ENCODE measurements at regions not wholly inside any gene's neighbourhood (a gene's known extent, or its start where the extent isn't known, plus 50 kb on each side); places are given as distances from the start of the nearest gene placed in this dataset.

DNA sequence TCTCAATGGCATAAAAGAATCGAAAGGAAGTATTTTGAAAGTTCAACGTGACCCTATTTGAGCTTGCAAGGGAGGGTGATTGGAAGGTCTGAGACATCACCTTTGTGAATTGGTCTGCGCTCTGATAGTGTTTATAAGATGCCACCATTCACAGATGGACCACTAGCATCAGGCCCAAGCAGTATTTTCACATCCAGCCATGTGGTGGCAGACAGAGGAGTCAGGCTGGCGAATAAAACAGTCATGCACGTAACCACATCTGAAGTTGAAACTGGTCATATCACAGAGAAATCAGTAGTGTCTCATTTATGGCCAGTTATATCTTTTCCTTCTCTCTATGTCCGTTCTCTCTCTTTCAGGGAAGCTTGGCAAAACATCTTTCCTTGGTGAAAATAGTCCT lies 170.1 kb upstream of the ONECUT1 start:
- Mint-ChIP-seq H3K4me3 (ENCODE audit: unreplicated experiment) (no peak overlapping the region), H3K27me3 (ENCODE audit: low read depth) (peaks cover 2% of the 10 kb centered on the region), H3K27ac (ENCODE audit: unreplicated experiment) (no peak overlapping the region), H3K9me3 (ENCODE audit: low read depth) (no peaks in the 10 kb centered on the region), H3K36me3 (ENCODE audit: low read depth) (no peaks in the 10 kb centered on the region), H3K4me1 (ENCODE audit: low read depth) (no peaks in the 10 kb centered on the region)
- TF ChIP-seq, protein P1, sequence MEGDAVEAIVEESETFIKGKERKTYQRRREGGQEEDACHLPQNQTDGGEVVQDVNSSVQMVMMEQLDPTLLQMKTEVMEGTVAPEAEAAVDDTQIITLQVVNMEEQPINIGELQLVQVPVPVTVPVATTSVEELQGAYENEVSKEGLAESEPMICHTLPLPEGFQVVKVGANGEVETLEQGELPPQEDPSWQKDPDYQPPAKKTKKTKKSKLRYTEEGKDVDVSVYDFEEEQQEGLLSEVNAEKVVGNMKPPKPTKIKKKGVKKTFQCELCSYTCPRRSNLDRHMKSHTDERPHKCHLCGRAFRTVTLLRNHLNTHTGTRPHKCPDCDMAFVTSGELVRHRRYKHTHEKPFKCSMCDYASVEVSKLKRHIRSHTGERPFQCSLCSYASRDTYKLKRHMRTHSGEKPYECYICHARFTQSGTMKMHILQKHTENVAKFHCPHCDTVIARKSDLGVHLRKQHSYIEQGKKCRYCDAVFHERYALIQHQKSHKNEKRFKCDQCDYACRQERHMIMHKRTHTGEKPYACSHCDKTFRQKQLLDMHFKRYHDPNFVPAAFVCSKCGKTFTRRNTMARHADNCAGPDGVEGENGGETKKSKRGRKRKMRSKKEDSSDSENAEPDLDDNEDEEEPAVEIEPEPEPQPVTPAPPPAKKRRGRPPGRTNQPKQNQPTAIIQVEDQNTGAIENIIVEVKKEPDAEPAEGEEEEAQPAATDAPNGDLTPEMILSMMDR (IDR thresholded peaks at IDR 0.05): no peak
- DNase-seq (ENCODE audit: low spot score): no peak

DNA sequence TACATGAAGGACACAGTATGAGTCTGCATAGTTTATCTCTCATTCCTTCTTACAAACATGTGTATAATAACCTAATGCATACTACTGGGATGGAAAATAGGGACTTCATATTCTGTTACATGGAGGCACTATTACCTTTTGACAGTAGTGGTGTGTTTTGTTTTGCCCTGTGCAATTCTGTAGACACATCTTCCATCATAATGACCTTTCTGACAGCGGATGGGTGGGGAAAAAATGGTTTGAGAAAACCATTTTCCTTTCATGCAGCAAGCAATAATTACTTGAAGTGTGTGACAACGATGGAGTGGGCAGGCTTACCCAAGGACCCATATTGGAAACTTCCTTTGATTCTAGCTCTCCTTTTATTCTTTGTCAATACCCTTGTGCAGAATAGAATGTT lies 153.6 kb upstream of the ONECUT1 start:
- no peaks in the 10 kb centered on the region for H3K4me1 Mint-ChIP-seq (ENCODE audit: low read depth)
- H3K36me3 Mint-ChIP-seq (ENCODE audit: low read depth): no peaks in the 10 kb centered on the region
- peaks cover 8% of the 10 kb centered on the region for H3K27me3 Mint-ChIP-seq (ENCODE audit: low read depth)
- H3K4me3 Mint-ChIP-seq (ENCODE audit: unreplicated experiment): no peak overlapping the region
- TF ChIP-seq, protein P1 (IDR thresholded peaks at IDR 0.05): no peak
- H3K27ac Mint-ChIP-seq (ENCODE audit: unreplicated experiment): no peak overlapping the region
- H3K9me3 Mint-ChIP-seq (ENCODE audit: low read depth): no peaks in the 10 kb centered on the region
- DNase-seq (ENCODE audit: low spot score): no peak

DNA sequence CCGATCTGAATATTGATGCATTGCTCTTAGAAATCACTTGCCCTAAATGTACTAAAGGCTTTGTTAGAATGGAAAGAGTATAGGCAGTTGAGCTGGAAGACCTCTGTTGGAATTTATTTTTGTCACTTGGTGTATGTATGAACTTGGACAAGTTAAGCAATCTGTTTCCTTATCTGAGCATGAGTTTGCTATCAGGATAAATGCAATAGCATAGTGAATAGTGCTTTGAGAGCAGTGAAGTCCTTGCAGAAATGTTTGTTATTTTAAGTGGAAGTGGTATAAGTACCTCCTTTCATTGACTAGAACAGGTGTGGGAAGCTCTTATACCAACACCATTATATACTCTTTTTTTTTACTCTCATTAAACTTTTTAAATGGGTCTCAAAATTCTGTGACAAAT lies 146.4 kb upstream of the ONECUT1 start:
- H3K27ac Mint-ChIP-seq (ENCODE audit: unreplicated experiment): no peak overlapping the region
- no peaks in the 10 kb centered on the region for H3K9me3 Mint-ChIP-seq (ENCODE audit: low read depth)
- peaks cover 5% of the 10 kb centered on the region for H3K27me3 Mint-ChIP-seq (ENCODE audit: low read depth)
- no peak overlapping the region for H3K4me3 Mint-ChIP-seq (ENCODE audit: unreplicated experiment)
- DNase-seq (ENCODE audit: low spot score): no peak
- no peaks in the 10 kb centered on the region for H3K36me3 Mint-ChIP-seq (ENCODE audit: low read depth)
- TF ChIP-seq, protein P1 (IDR thresholded peaks at IDR 0.05): no peak
- H3K4me1 Mint-ChIP-seq (ENCODE audit: low read depth): no peaks in the 10 kb centered on the region

DNA sequence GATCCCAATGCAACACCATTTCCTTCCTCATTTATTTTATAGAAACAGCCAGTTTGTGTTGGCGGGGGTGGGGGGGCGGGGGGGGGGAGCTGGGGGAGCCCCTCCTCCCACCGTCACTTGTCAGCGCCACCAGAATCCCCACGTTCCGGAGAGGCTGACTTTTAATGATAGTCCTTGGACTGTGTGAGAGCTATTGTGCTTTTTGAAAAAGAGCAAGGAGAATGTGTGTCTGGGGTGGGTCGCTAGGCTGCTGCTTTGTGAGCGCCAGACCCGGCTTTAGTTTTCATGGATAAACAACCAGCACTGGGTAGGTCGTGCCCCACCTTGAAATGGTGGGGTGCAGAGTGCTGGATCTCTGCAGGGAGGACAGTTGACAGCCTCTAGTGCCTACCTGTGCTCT lies 135.0 kb upstream of the ONECUT1 start:
- H3K4me3 Mint-ChIP-seq (ENCODE audit: unreplicated experiment): no peak overlapping the region
- H3K4me1 Mint-ChIP-seq (ENCODE audit: low read depth): no peaks in the 10 kb centered on the region
- DNase-seq (ENCODE audit: low spot score): no peak
- H3K36me3 Mint-ChIP-seq (ENCODE audit: low read depth): no peaks in the 10 kb centered on the region
- TF ChIP-seq, protein P1 (IDR thresholded peaks at IDR 0.05): no peak
- H3K27me3 Mint-ChIP-seq (ENCODE audit: low read depth): peaks cover 8% of the 10 kb centered on the region
- H3K27ac Mint-ChIP-seq (ENCODE audit: unreplicated experiment): no peak overlapping the region
- peaks cover 6% of the 10 kb centered on the region for H3K9me3 Mint-ChIP-seq (ENCODE audit: low read depth)

DNA sequence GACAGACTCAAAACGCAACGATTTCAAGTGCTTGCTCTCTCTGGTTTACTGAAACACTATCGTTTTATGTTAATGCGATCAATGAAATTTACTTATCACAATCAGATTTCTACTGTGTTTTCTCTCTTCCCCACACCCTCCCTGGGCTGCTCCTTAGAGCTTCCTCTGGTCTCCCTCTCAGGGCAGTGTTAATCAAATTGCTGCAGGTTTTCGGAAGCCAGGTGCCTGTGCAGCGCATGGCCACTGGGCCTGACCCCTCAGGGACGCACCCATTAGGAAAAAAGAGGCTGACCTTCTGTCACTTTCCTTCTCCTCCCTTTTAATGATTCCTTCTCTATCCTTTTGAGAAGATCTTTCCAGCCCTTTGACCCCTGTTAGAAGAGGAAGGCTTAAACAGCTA lies 134.5 kb upstream of the ONECUT1 start:
- H3K27ac Mint-ChIP-seq (ENCODE audit: unreplicated experiment): no peak overlapping the region
- H3K27me3 Mint-ChIP-seq (ENCODE audit: low read depth): peaks cover 10% of the 10 kb centered on the region
- H3K4me1 Mint-ChIP-seq (ENCODE audit: low read depth): no peaks in the 10 kb centered on the region
- peaks cover 1% of the 10 kb centered on the region for H3K9me3 Mint-ChIP-seq (ENCODE audit: low read depth)
- H3K36me3 Mint-ChIP-seq (ENCODE audit: low read depth): no peaks in the 10 kb centered on the region
- no peak overlapping the region for H3K4me3 Mint-ChIP-seq (ENCODE audit: unreplicated experiment)
- no peak for DNase-seq (ENCODE audit: low spot score)
- TF ChIP-seq, protein P1 (IDR thresholded peaks at IDR 0.05): no peak
